ENCODE measurements at regions not wholly inside any gene's neighbourhood (a gene's known extent, or its start where the extent isn't known, plus 50 kb on each side); places are given as distances from the start of the nearest gene placed in this dataset.

DNA sequence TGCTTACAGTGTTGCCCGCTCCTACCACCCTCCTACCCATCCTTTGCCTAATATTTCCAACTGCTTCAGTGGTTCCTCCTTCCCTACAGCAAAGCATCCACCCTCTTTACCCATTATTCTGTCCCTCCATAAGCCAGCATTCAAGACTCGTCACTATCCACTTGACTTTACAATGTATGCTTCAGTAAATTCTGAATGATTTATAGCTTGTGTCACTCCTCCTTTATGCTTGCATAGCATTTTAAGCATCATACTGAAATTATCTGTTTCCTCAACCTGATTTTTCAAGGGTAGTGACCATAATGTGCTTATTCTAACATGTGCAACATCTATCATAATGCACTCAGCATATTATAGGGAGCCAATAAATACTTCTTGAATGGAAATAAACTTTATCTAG, 365.5 kb downstream of the RAB28 start:
- CTCF ChIA-PET = no interaction called here
- POLR2A ChIA-PET = no interaction called here
- Histone ChIP-seq H3K27me3 (replicated peaks in 2 of 5; ENCODE audit: control insufficient read depth in 4 of 5, insufficient read depth in 5 of 5, low read length in 4 of 5) (no peaks in the 10 kb centered on the region), H3K9me3 (ENCODE audit: control extremely low read depth in 1 of 5, control insufficient read depth in 4 of 5, insufficient read depth in 2 of 5, low read depth in 1 of 5, low read length in 4 of 5) (no peaks in the 10 kb centered on the region), H3K4me1 (ENCODE audit: control extremely low read depth in 1 of 4, control insufficient read depth in 4 of 4, insufficient read depth in 4 of 4, low read length in 3 of 4) (no peaks in the 10 kb centered on the region), H3K4me3 (ENCODE audit: control insufficient read depth in 1 of 7, extremely low read depth in 1 of 7, insufficient read depth in 4 of 7, low read depth in 2 of 7, low read length in 6 of 7) (no peak overlapping the region), H3K27ac (ENCODE audit: insufficient read depth in 1 of 2, low read depth in 1 of 2, low read length in 2 of 2, poor library complexity in 1 of 2, severe bottlenecking in 2 of 2) (no peak overlapping the region), H3K36me3 (ENCODE audit: control insufficient read depth in 4 of 4, insufficient read depth in 4 of 4, low read length in 3 of 4) (no peaks in the 10 kb centered on the region)
- DNase-seq = no peak
- 90% methylated on average over 1 of the region's 2 CpGs for WGBS (ENCODE audit: insufficient coverage)

DNA sequence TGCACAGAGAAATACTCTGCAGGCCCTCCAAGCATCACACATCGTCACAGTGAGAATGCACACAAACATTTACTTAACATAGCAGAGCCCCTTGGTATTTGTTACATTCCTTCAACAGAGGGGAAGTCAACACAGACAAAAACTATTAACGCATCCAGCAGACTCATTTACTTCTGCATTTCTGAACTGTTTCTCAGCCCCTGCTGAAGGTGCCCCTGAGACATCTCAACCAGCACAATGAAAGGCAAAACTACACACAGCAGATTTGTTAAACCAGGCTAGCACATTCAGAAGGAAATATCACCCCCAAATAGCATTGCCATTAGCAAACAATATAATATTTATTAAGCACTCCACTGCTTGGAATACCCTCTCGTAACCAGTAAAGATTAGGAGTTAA, 367.0 kb downstream of the RAB28 start:
- H3K4me3 ChIP-seq (ENCODE audit: control insufficient read depth in 1 of 7, extremely low read depth in 1 of 7, insufficient read depth in 4 of 7, low read depth in 2 of 7, low read length in 6 of 7) = no peak overlapping the region
- ChIA-PET POLR2A (no interaction called here), CTCF (no interaction called here)
- H3K27me3 ChIP-seq (replicated peaks in 2 of 5; ENCODE audit: control insufficient read depth in 4 of 5, insufficient read depth in 5 of 5, low read length in 4 of 5) = no peaks in the 10 kb centered on the region
- H3K27ac ChIP-seq (ENCODE audit: insufficient read depth in 1 of 2, low read depth in 1 of 2, low read length in 2 of 2, poor library complexity in 1 of 2, severe bottlenecking in 2 of 2) = no peak overlapping the region
- no peaks in the 10 kb centered on the region for H3K4me1 ChIP-seq (ENCODE audit: control extremely low read depth in 1 of 4, control insufficient read depth in 4 of 4, insufficient read depth in 4 of 4, low read length in 3 of 4)
- no peaks in the 10 kb centered on the region for H3K36me3 ChIP-seq (ENCODE audit: control insufficient read depth in 4 of 4, insufficient read depth in 4 of 4, low read length in 3 of 4)
- peak in 1 of 3 donors; percentile 1 for DNase-seq
- H3K9me3 ChIP-seq (ENCODE audit: control extremely low read depth in 1 of 5, control insufficient read depth in 4 of 5, insufficient read depth in 2 of 5, low read depth in 1 of 5, low read length in 4 of 5) = no peaks in the 10 kb centered on the region
- WGBS (ENCODE audit: insufficient coverage) = 26% methylated on average over 2 of the region's 3 CpGs

DNA sequence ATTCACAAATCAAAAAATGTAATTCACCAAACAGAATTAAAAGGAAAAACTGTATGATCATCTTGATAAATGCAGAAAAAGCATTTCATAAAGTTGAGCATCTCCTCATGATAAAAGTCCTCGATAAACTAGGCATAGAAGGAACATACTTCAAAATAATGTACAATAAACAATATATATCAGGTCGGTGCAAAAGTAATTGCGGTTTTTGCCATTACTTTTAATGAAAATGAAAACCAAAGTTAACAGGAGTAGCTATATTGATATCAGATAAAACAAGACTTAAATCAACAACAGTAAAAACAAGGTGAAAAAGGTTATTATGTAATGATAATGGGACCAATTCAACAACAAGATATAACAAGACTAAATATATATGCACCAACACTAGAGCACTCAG, 372.1 kb downstream of the RAB28 start:
- Histone ChIP-seq H3K4me3 (ENCODE audit: control insufficient read depth in 1 of 7, extremely low read depth in 1 of 7, insufficient read depth in 4 of 7, low read depth in 2 of 7, low read length in 6 of 7) (no peak overlapping the region), H3K9me3 (ENCODE audit: control extremely low read depth in 1 of 5, control insufficient read depth in 4 of 5, insufficient read depth in 2 of 5, low read depth in 1 of 5, low read length in 4 of 5) (peaks cover 0 to 19% (median 0%) of the 10 kb centered on the region in 5 experiments), H3K4me1 (ENCODE audit: control extremely low read depth in 1 of 4, control insufficient read depth in 4 of 4, insufficient read depth in 4 of 4, low read length in 3 of 4) (no peaks in the 10 kb centered on the region), H3K27ac (ENCODE audit: insufficient read depth in 1 of 2, low read depth in 1 of 2, low read length in 2 of 2, poor library complexity in 1 of 2, severe bottlenecking in 2 of 2) (no peak overlapping the region), H3K27me3 (replicated peaks in 2 of 5; ENCODE audit: control insufficient read depth in 4 of 5, insufficient read depth in 5 of 5, low read length in 4 of 5) (no peaks in the 10 kb centered on the region), H3K36me3 (ENCODE audit: control insufficient read depth in 4 of 4, insufficient read depth in 4 of 4, low read length in 3 of 4) (no peaks in the 10 kb centered on the region)
- ChIA-PET CTCF (no interaction called here), POLR2A (interaction anchor here (0.6 kb wide), 1 partner anchor 1036 kb away, joined by 3 read pairs; no protein-coding TSS in a partner anchor)
- WGBS (ENCODE audit: insufficient coverage) = no CpG with 5 or more reads among the region's 3 CpGs
- no peak for DNase-seq

DNA sequence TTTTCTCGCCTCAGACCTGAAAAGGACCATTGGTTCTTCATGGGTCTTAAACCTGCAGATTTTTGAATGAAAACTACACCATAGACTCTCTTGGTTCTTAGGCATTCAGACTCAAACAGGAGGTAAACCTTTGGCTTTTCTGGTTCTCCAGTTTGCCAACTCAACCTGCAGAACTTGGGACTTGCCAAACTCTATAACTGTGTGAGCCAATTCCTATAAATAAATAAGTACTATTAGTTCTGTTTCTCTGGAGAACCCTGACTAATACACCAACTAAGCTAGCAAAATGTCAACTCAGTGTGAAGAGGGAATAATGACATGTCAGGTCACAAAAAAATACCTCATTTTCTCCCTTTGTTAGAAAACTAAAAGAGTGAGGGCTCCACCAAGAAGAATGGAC, 374.6 kb downstream of the RAB28 start:
- no peak for DNase-seq
- Histone ChIP-seq H3K36me3 (ENCODE audit: control insufficient read depth in 4 of 4, insufficient read depth in 4 of 4, low read length in 3 of 4) (no peaks in the 10 kb centered on the region), H3K4me3 (ENCODE audit: control insufficient read depth in 1 of 7, extremely low read depth in 1 of 7, insufficient read depth in 4 of 7, low read depth in 2 of 7, low read length in 6 of 7) (no peak overlapping the region), H3K4me1 (ENCODE audit: control extremely low read depth in 1 of 4, control insufficient read depth in 4 of 4, insufficient read depth in 4 of 4, low read length in 3 of 4) (no peaks in the 10 kb centered on the region), H3K27me3 (replicated peaks in 2 of 5; ENCODE audit: control insufficient read depth in 4 of 5, insufficient read depth in 5 of 5, low read length in 4 of 5) (no peaks in the 10 kb centered on the region), H3K27ac (ENCODE audit: insufficient read depth in 1 of 2, low read depth in 1 of 2, low read length in 2 of 2, poor library complexity in 1 of 2, severe bottlenecking in 2 of 2) (no peak overlapping the region), H3K9me3 (ENCODE audit: control extremely low read depth in 1 of 5, control insufficient read depth in 4 of 5, insufficient read depth in 2 of 5, low read depth in 1 of 5, low read length in 4 of 5) (peaks cover 0 to 23% (median 0%) of the 10 kb centered on the region in 5 experiments)
- ChIA-PET CTCF (no interaction called here), POLR2A (no interaction called here)
- 92% methylated on average over 1 of the region's 1 CpG for WGBS (ENCODE audit: insufficient coverage)

- POLR2A ChIA-PET = no interaction called here
Measured at GRCh38 chr4:13108096-13108495, 376.0 kb downstream of the RAB28 start.

DNA sequence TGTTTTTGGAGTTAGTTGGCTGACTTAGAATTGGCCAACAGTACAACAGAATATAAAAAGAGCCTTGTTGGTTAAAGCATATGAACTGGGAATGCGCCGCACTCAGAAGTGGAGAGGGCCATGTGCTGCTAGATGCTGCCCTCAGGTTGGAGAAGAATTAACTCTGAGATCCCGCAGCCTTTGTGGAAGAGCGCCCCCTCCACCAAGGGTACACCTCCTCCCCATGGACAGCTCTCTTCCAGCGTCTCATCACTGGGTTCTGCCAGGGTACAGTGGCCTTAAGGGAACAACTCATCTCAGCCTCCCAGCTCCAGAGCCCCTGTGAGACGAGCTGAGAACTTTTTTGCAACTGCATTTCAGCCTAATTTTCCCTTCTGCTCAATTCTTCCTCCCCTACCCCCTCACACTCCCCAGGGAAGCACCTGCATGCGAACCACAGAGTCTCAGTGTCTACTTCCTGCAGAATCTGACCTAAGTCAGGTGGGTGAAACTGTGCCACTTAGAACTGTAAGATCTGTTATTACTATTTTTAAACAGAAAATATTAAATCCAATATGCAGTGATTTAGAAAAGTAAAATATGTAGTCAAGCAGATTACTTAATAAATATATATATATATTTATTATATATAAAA, 380.6 kb downstream of the RAB28 start:
- DNase-seq = no peak
- Histone ChIP-seq H3K9me3 (ENCODE audit: control extremely low read depth in 1 of 5, control insufficient read depth in 4 of 5, insufficient read depth in 2 of 5, low read depth in 1 of 5, low read length in 4 of 5) (peaks cover 0 to 10% (median 0%) of the 10 kb centered on the region in 5 experiments), H3K27me3 (replicated peaks in 2 of 5; ENCODE audit: control insufficient read depth in 4 of 5, insufficient read depth in 5 of 5, low read length in 4 of 5) (no peaks in the 10 kb centered on the region), H3K4me1 (ENCODE audit: control extremely low read depth in 1 of 4, control insufficient read depth in 4 of 4, insufficient read depth in 4 of 4, low read length in 3 of 4) (no peaks in the 10 kb centered on the region), H3K4me3 (ENCODE audit: control insufficient read depth in 1 of 7, extremely low read depth in 1 of 7, insufficient read depth in 4 of 7, low read depth in 2 of 7, low read length in 6 of 7) (no peak overlapping the region), H3K27ac (ENCODE audit: insufficient read depth in 1 of 2, low read depth in 1 of 2, low read length in 2 of 2, poor library complexity in 1 of 2, severe bottlenecking in 2 of 2) (no peak overlapping the region), H3K36me3 (ENCODE audit: control insufficient read depth in 4 of 4, insufficient read depth in 4 of 4, low read length in 3 of 4) (no peaks in the 10 kb centered on the region)
- ChIA-PET POLR2A (no interaction called here), CTCF (no interaction called here)
- 79% methylated on average over 7 of the region's 7 CpGs for WGBS (ENCODE audit: insufficient coverage)

More at GRCh38 chr4:13108096-13108495, 376.0 kb downstream of the RAB28 start:
- H3K27me3 ChIP-seq (replicated peaks in 2 of 5; ENCODE audit: control insufficient read depth in 4 of 5, insufficient read depth in 5 of 5, low read length in 4 of 5) = no peaks in the 10 kb centered on the region
- H3K36me3 ChIP-seq (ENCODE audit: control insufficient read depth in 4 of 4, insufficient read depth in 4 of 4, low read length in 3 of 4) = no peaks in the 10 kb centered on the region
- no peak overlapping the region for H3K27ac ChIP-seq (ENCODE audit: insufficient read depth in 1 of 2, low read depth in 1 of 2, low read length in 2 of 2, poor library complexity in 1 of 2, severe bottlenecking in 2 of 2)
- H3K9me3 ChIP-seq (ENCODE audit: control extremely low read depth in 1 of 5, control insufficient read depth in 4 of 5, insufficient read depth in 2 of 5, low read depth in 1 of 5, low read length in 4 of 5) = peaks cover 0 to 23% (median 0%) of the 10 kb centered on the region in 5 experiments
- no peak overlapping the region for H3K4me3 ChIP-seq (ENCODE audit: control insufficient read depth in 1 of 7, extremely low read depth in 1 of 7, insufficient read depth in 4 of 7, low read depth in 2 of 7, low read length in 6 of 7)
- no peak for DNase-seq
- CTCF ChIA-PET = no interaction called here
- H3K4me1 ChIP-seq (ENCODE audit: control extremely low read depth in 1 of 4, control insufficient read depth in 4 of 4, insufficient read depth in 4 of 4, low read length in 3 of 4) = no peaks in the 10 kb centered on the region
- WGBS (ENCODE audit: insufficient coverage) = no CpG with 5 or more reads among the region's 1 CpG

GRCh38 chr4:13102092-13102742, 381.9 kb downstream of the RAB28 start:
- Histone ChIP-seq H3K4me3 (ENCODE audit: control insufficient read depth in 1 of 7, extremely low read depth in 1 of 7, insufficient read depth in 4 of 7, low read depth in 2 of 7, low read length in 6 of 7) (no peak overlapping the region), H3K27ac (ENCODE audit: insufficient read depth in 1 of 2, low read depth in 1 of 2, low read length in 2 of 2, poor library complexity in 1 of 2, severe bottlenecking in 2 of 2) (no peak overlapping the region), H3K27me3 (replicated peaks in 2 of 5; ENCODE audit: control insufficient read depth in 4 of 5, insufficient read depth in 5 of 5, low read length in 4 of 5) (no peaks in the 10 kb centered on the region), H3K4me1 (ENCODE audit: control extremely low read depth in 1 of 4, control insufficient read depth in 4 of 4, insufficient read depth in 4 of 4, low read length in 3 of 4) (no peaks in the 10 kb centered on the region), H3K36me3 (ENCODE audit: control insufficient read depth in 4 of 4, insufficient read depth in 4 of 4, low read length in 3 of 4) (no peaks in the 10 kb centered on the region), H3K9me3 (ENCODE audit: control extremely low read depth in 1 of 5, control insufficient read depth in 4 of 5, insufficient read depth in 2 of 5, low read depth in 1 of 5, low read length in 4 of 5) (peaks cover 0 to 6% (median 0%) of the 10 kb centered on the region in 5 experiments)
- no peak for DNase-seq
- ChIA-PET CTCF (no interaction called here), POLR2A (no interaction called here)
- 94% methylated on average over 3 of the region's 6 CpGs for WGBS (ENCODE audit: insufficient coverage)
